HEK293 (cell line): ENCODE measurements at regions not wholly inside any gene's neighbourhood (a gene's known extent, or its start where the extent isn't known, plus 50 kb on each side); places are given as distances from the start of the nearest gene placed in this dataset.

ENCODE experiments used
- CTCF ChIA-PET: fragments of 350-600 bp; formaldehyde crosslinking; extraction: SDS; loops from one replicate; lab custom pipeline; 2021; ENCODE audit warnings: antibody characterized with exemption; lab: Yijun Ruan, JAX
- POLR2A ChIA-PET: fragments of 300-600 bp; formaldehyde crosslinking; extraction: SDS; loops from one replicate; lab custom pipeline; 2020; ENCODE audit warnings: antibody characterized with exemption, inconsistent platforms; lab: Yijun Ruan, JAX
- H3K27ac ChIP-seq: fragments of 200-500 bp; sonication (Bioruptor generic); 2 replicates; pipeline ENCODE4 v1.5.1; 2014; ENCODE audit warnings: low read depth, low read length, control low read depth, inconsistent platforms; ENCODE audit errors: extremely low read depth
- H3K36me3 ChIP-seq, 2 experiments: fragments of 200-500 bp in 1 of 2; sonication (Bioruptor generic) in 1 of 2; 1 replicate in 1 of 2; 2 replicates in 1 of 2; pipeline ENCODE4 v1.5.1; 2014 to 2017; ENCODE audit warnings: inconsistent platforms in 2 of 2, low read length in 2 of 2; ENCODE audit not compliant: control insufficient read depth in 2 of 2, insufficient read depth in 1 of 2
- H3K4me1 ChIP-seq: fragments of 200-500 bp; sonication (Bioruptor generic); 2 replicates; pipeline ENCODE4 v1.5.1; 2014; ENCODE audit warnings: mild to moderate bottlenecking, low read length, inconsistent platforms; ENCODE audit not compliant: control insufficient read depth, insufficient read depth
- H3K4me3 ChIP-seq: 2 replicates; pipeline ENCODE4 v1.5.1; 2011; ENCODE audit warnings: low read depth, mild to moderate bottlenecking, control low read depth, low read length, moderate library complexity
- H3K9me3 ChIP-seq: fragments of 200-500 bp; sonication (Bioruptor generic); 2 replicates; pipeline ENCODE4 v1.5.1; 2014; ENCODE audit warnings: low read depth, low read length, inconsistent platforms; ENCODE audit not compliant: control insufficient read depth, insufficient read depth
- BCL6B ChIP-seq: fragments of 450-650 bp; formaldehyde crosslinking; IDR thresholded peaks from 2 replicates; pipeline ENCODE4 v1.5.1; 2017; ENCODE audit warnings: missing biosample characterization, missing genetic modification characterization
- GLI2 ChIP-seq: fragments of 450-650 bp; formaldehyde crosslinking; IDR thresholded peaks from 2 replicates; pipeline ENCODE4; 2017; ENCODE audit warnings: missing biosample characterization, missing genetic modification characterization, low read depth, borderline replicate concordance
- GLIS1 ChIP-seq: fragments of 450-650 bp; formaldehyde crosslinking; IDR thresholded peaks from 2 replicates; pipeline ENCODE4 v1.5.1; 2016; ENCODE audit warnings: missing biosample characterization, missing genetic modification characterization
- MZF1 ChIP-seq: fragments of 450-650 bp; formaldehyde crosslinking; IDR thresholded peaks from 2 replicates; pipeline ENCODE4 v1.5.1; 2017; ENCODE audit warnings: missing biosample characterization, missing genetic modification characterization, borderline replicate concordance
- SP3 ChIP-seq: fragments of 450-650 bp; formaldehyde crosslinking; IDR thresholded peaks from 2 replicates; pipeline ENCODE4 v1.5.1; 2016; ENCODE audit warnings: missing biosample characterization, missing genetic modification characterization
- ZBTB10 ChIP-seq: fragments of 450-650 bp; formaldehyde crosslinking; IDR thresholded peaks from 2 replicates; pipeline ENCODE4 v1.5.1; 2016; ENCODE audit warnings: missing biosample characterization, missing genetic modification characterization
- ZNF10 ChIP-seq: fragments of 450-650 bp; formaldehyde crosslinking; IDR thresholded peaks from 2 replicates; pipeline ENCODE4 v1.5.1; 2017; ENCODE audit warnings: missing biosample characterization, missing genetic modification characterization
- ZNF112 ChIP-seq: fragments of 450-650 bp; formaldehyde crosslinking; IDR thresholded peaks from 2 replicates; pipeline ENCODE4 v1.5.0; 2017; ENCODE audit warnings: missing biosample characterization, missing genetic modification characterization
- ZNF16 ChIP-seq: fragments of 450-650 bp; formaldehyde crosslinking; IDR thresholded peaks from 2 replicates; pipeline ENCODE4 v1.5.1; 2016; ENCODE audit warnings: low read depth, missing biosample characterization, missing genetic modification characterization
- ZNF214 ChIP-seq: fragments of 450-650 bp; formaldehyde crosslinking; IDR thresholded peaks from 2 replicates; pipeline ENCODE4 v1.5.1; 2017; ENCODE audit warnings: missing biosample characterization, mild to moderate bottlenecking, missing genetic modification characterization, borderline replicate concordance
- ZNF223 ChIP-seq: fragments of 450-650 bp; formaldehyde crosslinking; IDR thresholded peaks from 2 replicates; pipeline ENCODE4 v1.5.1; 2016; ENCODE audit warnings: missing biosample characterization, missing genetic modification characterization
- ZNF239 ChIP-seq: fragments of 450-650 bp; formaldehyde crosslinking; IDR thresholded peaks from 2 replicates; pipeline ENCODE4 v1.5.1; 2016; ENCODE audit warnings: missing biosample characterization, missing genetic modification characterization
- ZNF837 ChIP-seq: fragments of 450-650 bp; formaldehyde crosslinking; IDR thresholded peaks from 2 replicates; pipeline ENCODE4 v1.5.1; 2016; ENCODE audit warnings: missing biosample characterization, missing genetic modification characterization
- ZSCAN23 ChIP-seq: fragments of 450-650 bp; formaldehyde crosslinking; IDR thresholded peaks from 2 replicates; pipeline ENCODE4 v1.5.1; 2016; ENCODE audit warnings: missing biosample characterization, missing genetic modification characterization
- TF ChIP-seq, protein P1 (sequence below): fragments of 450-650 bp; formaldehyde crosslinking; IDR thresholded peaks from 2 replicates; pipeline ENCODE4 v1.5.1; 2016; ENCODE audit warnings: missing biosample characterization, missing genetic modification characterization
- TF ChIP-seq, protein P2 (sequence below): fragments of 450-650 bp; formaldehyde crosslinking; IDR thresholded peaks from 2 replicates; pipeline ENCODE4 v1.5.1; 2016; ENCODE audit warnings: missing biosample characterization, missing genetic modification characterization
- TF ChIP-seq, protein P3 (sequence below): fragments of 450-650 bp; formaldehyde crosslinking; IDR thresholded peaks from 2 replicates; pipeline ENCODE4 v1.5.1; 2016; ENCODE audit warnings: missing biosample characterization, missing genetic modification characterization, low read depth
- TF ChIP-seq, protein P4 (sequence below): fragments of 450-650 bp; formaldehyde crosslinking; IDR thresholded peaks from 2 replicates; pipeline ENCODE4; 2016; ENCODE audit warnings: missing biosample characterization, missing genetic modification characterization
- TF ChIP-seq, protein P5 (sequence below): fragments of 450-650 bp; formaldehyde crosslinking; IDR thresholded peaks from 2 replicates; pipeline ENCODE4 v1.5.1; 2016; ENCODE audit warnings: missing biosample characterization, missing genetic modification characterization

DNA sequence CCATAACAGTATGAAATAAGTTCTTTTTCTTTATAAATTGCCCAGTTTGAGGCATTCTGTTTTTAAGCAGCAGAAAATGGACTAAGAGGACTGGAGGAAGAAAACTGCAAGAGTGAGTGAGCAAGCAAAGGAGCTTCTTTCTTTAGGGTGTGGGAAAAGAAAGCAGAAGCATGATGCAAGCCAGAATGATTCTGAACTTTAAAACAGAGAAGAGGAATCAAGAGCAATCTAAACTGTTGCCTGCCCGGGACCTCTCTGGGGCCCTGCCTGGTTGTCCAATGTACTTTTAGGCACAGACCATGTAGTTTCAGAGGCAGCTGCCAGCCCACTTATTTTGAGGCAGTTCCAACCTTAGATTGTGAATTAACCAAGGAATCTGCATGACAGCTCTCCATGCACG lies 186.3 kb downstream of the PLPP4 start:
- ChIA-PET CTCF (interaction anchor here (0.6 to 1.2 kb wide), 4 partner anchors 8 to 422 kb away, joined by 3 to 5 read pairs (median 4); no protein-coding TSS in a partner anchor), POLR2A (no interaction called here)
- no peaks in the 10 kb centered on the region for H3K9me3 ChIP-seq
- no peak overlapping the region for H3K4me3 ChIP-seq
- H3K36me3 ChIP-seq = no peaks in the 10 kb centered on the region
- H3K27ac ChIP-seq = no peak overlapping the region
- no peaks in the 10 kb centered on the region for H3K4me1 ChIP-seq
- no peak for TF ChIP-seq ZNF10 (tag by site-specific recombination)
- TF ChIP-seq ZNF837 = no peak
- TF ChIP-seq, protein P1, sequence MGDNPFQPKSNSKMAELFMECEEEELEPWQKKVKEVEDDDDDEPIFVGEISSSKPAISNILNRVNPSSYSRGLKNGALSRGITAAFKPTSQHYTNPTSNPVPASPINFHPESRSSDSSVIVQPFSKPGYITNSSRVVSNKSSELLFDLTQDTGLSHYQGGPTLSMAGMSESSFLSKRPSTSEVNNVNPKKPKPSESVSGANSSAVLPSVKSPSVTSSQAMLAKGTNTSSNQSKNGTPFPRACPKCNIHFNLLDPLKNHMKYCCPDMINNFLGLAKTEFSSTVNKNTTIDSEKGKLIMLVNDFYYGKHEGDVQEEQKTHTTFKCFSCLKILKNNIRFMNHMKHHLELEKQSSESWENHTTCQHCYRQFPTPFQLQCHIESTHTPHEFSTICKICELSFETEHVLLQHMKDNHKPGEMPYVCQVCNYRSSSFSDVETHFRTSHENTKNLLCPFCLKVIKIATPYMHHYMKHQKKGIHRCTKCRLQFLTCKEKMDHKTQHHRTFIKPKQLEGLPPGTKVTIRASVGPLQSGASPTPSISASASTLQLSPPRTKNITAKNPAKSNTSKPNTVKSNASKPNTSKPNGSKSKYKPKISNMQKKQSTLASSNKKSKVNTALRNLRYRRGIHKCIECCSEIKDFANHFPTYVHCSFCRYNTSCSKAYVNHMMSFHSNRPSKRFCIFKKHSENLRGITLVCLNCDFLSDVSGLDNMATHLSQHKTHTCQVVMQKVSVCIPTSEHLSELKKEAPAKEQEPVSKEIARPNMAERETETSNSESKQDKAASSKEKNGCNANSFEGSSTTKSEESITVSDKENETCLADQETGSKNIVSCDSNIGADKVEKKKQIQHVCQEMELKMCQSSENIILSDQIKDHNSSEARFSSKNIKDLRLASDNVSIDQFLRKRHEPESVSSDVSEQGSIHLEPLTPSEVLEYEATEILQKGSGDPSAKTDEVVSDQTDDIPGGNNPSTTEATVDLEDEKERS = no peak
- no peak for TF ChIP-seq MZF1 (tag by site-specific recombination)
- no peak for TF ChIP-seq ZNF214 (tag by site-specific recombination)
- TF ChIP-seq, protein P2, sequence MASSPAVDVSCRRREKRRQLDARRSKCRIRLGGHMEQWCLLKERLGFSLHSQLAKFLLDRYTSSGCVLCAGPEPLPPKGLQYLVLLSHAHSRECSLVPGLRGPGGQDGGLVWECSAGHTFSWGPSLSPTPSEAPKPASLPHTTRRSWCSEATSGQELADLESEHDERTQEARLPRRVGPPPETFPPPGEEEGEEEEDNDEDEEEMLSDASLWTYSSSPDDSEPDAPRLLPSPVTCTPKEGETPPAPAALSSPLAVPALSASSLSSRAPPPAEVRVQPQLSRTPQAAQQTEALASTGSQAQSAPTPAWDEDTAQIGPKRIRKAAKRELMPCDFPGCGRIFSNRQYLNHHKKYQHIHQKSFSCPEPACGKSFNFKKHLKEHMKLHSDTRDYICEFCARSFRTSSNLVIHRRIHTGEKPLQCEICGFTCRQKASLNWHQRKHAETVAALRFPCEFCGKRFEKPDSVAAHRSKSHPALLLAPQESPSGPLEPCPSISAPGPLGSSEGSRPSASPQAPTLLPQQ (tag by site-specific recombination) = no peak

GRCh38 chr10:120644556-120645410 lies 187.8 kb downstream of the PLPP4 start:
- Histone ChIP-seq H3K9me3 (no peaks in the 10 kb centered on the region), H3K4me3 (no peak overlapping the region), H3K27ac (no peak overlapping the region), H3K36me3 (no peaks in the 10 kb centered on the region), H3K4me1 (no peaks in the 10 kb centered on the region)
- POLR2A ChIA-PET = no interaction called here
- CTCF ChIA-PET = interaction anchor here (1.2 kb wide), 1 partner anchor 10 kb away, joined by 4 read pairs; no protein-coding TSS in a partner anchor
- TF ChIP-seq ZNF837 (no peak), ZNF239 (no peak), GLI2 (tag by site-specific recombination) (no peak), ZNF223 (tag by site-specific recombination) (no peak), GLIS1 (tag by site-specific recombination) (no peak), ZNF16 (tag by site-specific recombination) (no peak), SP3 (no peak), ZSCAN23 (tag by site-specific recombination) (no peak), ZBTB10 (tag by site-specific recombination) (no peak), BCL6B (no peak), ZNF112 (tag by site-specific recombination) (no peak)
- TF ChIP-seq, protein P3, sequence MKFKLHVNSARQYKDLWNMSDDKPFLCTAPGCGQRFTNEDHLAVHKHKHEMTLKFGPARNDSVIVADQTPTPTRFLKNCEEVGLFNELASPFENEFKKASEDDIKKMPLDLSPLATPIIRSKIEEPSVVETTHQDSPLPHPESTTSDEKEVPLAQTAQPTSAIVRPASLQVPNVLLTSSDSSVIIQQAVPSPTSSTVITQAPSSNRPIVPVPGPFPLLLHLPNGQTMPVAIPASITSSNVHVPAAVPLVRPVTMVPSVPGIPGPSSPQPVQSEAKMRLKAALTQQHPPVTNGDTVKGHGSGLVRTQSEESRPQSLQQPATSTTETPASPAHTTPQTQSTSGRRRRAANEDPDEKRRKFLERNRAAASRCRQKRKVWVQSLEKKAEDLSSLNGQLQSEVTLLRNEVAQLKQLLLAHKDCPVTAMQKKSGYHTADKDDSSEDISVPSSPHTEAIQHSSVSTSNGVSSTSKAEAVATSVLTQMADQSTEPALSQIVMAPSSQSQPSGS = no peak
- TF ChIP-seq, protein P4, sequence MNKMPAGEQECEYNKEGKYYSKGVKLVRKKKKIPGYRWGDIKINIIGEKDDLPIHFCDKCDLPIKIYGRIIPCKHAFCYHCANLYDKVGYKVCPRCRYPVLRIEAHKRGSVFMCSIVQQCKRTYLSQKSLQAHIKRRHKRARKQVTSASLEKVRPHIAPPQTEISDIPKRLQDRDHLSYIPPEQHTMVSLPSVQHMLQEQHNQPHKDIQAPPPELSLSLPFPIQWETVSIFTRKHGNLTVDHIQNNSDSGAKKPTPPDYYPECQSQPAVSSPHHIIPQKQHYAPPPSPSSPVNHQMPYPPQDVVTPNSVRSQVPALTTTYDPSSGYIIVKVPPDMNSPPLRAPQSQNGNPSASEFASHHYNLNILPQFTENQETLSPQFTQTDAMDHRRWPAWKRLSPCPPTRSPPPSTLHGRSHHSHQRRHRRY (tag by site-specific recombination) = no peak
- TF ChIP-seq, protein P5, sequence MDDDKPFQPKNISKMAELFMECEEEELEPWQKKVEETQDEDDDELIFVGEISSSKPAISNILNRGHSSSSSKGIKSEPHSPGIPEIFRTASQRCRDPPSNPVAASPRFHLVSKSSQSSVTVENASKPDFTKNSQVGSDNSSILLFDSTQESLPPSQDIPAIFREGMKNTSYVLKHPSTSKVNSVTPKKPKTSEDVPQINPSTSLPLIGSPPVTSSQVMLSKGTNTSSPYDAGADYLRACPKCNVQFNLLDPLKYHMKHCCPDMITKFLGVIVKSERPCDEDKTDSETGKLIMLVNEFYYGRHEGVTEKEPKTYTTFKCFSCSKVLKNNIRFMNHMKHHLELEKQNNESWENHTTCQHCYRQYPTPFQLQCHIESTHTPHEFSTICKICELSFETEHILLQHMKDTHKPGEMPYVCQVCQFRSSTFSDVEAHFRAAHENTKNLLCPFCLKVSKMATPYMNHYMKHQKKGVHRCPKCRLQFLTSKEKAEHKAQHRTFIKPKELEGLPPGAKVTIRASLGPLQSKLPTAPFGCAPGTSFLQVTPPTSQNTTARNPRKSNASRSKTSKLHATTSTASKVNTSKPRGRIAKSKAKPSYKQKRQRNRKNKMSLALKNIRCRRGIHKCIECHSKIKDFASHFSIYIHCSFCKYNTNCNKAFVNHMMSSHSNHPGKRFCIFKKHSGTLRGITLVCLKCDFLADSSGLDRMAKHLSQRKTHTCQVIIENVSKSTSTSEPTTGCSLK (tag by site-specific recombination) = no peak
